KMS-11 (cell line): ENCODE measurements at regions not wholly inside any gene's neighbourhood (a gene's known extent, or its start where the extent isn't known, plus 50 kb on each side); places are given as distances from the start of the nearest gene placed in this dataset.

Experiments
- H2AFZ ChIP-seq: fragments of 200-600 bp; sonication (generic); 2 replicates; pipeline ENCODE4 v1.6.1; 2016; ENCODE audit warnings: antibody characterized with exemption, mixed run types, low read depth
- H3K27ac ChIP-seq: fragments of 200-600 bp; sonication (generic); 2 replicates; pipeline ENCODE4 v1.6.1; 2016; ENCODE audit warnings: mild to moderate bottlenecking, mixed run types
- H3K27me3 ChIP-seq: fragments of 200-600 bp; sonication (generic); 2 replicates; pipeline ENCODE4 v1.6.1; 2017; ENCODE audit warnings: mild to moderate bottlenecking, low read depth, mixed run types, moderate library complexity; ENCODE audit not compliant: insufficient read depth
- H3K36me3 ChIP-seq: fragments of 200-600 bp; sonication (generic); 2 replicates; pipeline ENCODE4 v1.6.1; 2017; ENCODE audit warnings: mild to moderate bottlenecking, mixed run types; ENCODE audit not compliant: insufficient read depth
- H3K4me1 ChIP-seq: fragments of 200-600 bp; sonication (generic); 2 replicates; pipeline ENCODE4 v1.6.1; 2016; ENCODE audit warnings: mild to moderate bottlenecking, low read depth, mixed run types; ENCODE audit not compliant: poor library complexity, severe bottlenecking
- H3K4me2 ChIP-seq: fragments of 200-600 bp; sonication (generic); 2 replicates; pipeline ENCODE4 v1.7.0; 2016; ENCODE audit warnings: mild to moderate bottlenecking, mixed run types
- H3K4me3 ChIP-seq: fragments of 200-600 bp; sonication (generic); IDR thresholded peaks from 2 replicates; pipeline ENCODE4 v1.6.1; 2017; ENCODE audit warnings: low read depth, low read length, mixed read lengths; ENCODE audit not compliant: insufficient read depth
- H3K79me2 ChIP-seq: fragments of 200-600 bp; sonication (generic); 2 replicates; pipeline ENCODE4 v1.6.1; 2016; ENCODE audit warnings: low read depth, mixed run types; ENCODE audit not compliant: insufficient read depth
- H3K9ac ChIP-seq: fragments of 200-600 bp; sonication (generic); 2 replicates; pipeline ENCODE4 v1.6.1; 2016; ENCODE audit warnings: mild to moderate bottlenecking, mixed run types
- H4K20me1 ChIP-seq: fragments of 200-600 bp; sonication (generic); 2 replicates; pipeline ENCODE4 v1.6.1; 2016; ENCODE audit warnings: mild to moderate bottlenecking, mixed run types; ENCODE audit not compliant: insufficient read depth
- CTCF ChIP-seq: fragments of 200-600 bp; sonication (generic); conservative IDR thresholded peaks from 2 replicates; pipeline ENCODE4 v1.6.1; 2017; ENCODE audit warnings: low read depth, mild to moderate bottlenecking, antibody characterized with exemption, low read length, moderate library complexity, mixed read lengths

GRCh38 chr1:83095570-83095969 is 903.4 kb downstream of the TTLL7 start:
- Histone ChIP-seq H3K36me3 (no peaks in the 10 kb centered on the region), H3K4me1 (no peaks in the 10 kb centered on the region), H2AFZ (no peak overlapping the region), H3K79me2 (no peaks in the 10 kb centered on the region), H3K27ac (no peak overlapping the region), H4K20me1 (no peaks in the 10 kb centered on the region), H3K4me2 (no peak overlapping the region), H3K9ac (no peak overlapping the region), H3K4me3 (no peak overlapping the region), H3K27me3 (no peaks in the 10 kb centered on the region)
- no peak for TF ChIP-seq CTCF

- Histone ChIP-seq H3K36me3 (no peaks in the 10 kb centered on the region), H3K27ac (no peak overlapping the region), H3K27me3 (no peaks in the 10 kb centered on the region), H3K4me1 (no peaks in the 10 kb centered on the region), H3K4me3 (no peak overlapping the region), H3K79me2 (no peaks in the 10 kb centered on the region), H4K20me1 (no peaks in the 10 kb centered on the region), H3K9ac (no peak overlapping the region), H2AFZ (no peak overlapping the region), H3K4me2 (no peak overlapping the region)
- TF ChIP-seq CTCF = no peak
Measured at GRCh38 chr1:83090195-83090594, 908.7 kb downstream of the TTLL7 start.

- H3K4me3 ChIP-seq = no peak overlapping the region
- no peak overlapping the region for H3K27ac ChIP-seq
- H3K27me3 ChIP-seq = no peaks in the 10 kb centered on the region
- H3K4me2 ChIP-seq = no peak overlapping the region
- H4K20me1 ChIP-seq = no peaks in the 10 kb centered on the region
- H3K9ac ChIP-seq = no peak overlapping the region
- TF ChIP-seq CTCF = no peak
- no peaks in the 10 kb centered on the region for H3K36me3 ChIP-seq
- no peaks in the 10 kb centered on the region for H3K4me1 ChIP-seq
- no peak overlapping the region for H2AFZ ChIP-seq
- H3K79me2 ChIP-seq = no peaks in the 10 kb centered on the region
Measured at GRCh38 chr1:83087851-83088250, 911.1 kb downstream of the TTLL7 start.

- H4K20me1 ChIP-seq = no peaks in the 10 kb centered on the region
Measured at GRCh38 chr1:83086986-83087512, 911.9 kb downstream of the TTLL7 start.

More at GRCh38 chr1:83086986-83087512, 911.9 kb downstream of the TTLL7 start:
- H3K4me3 ChIP-seq = no peak overlapping the region
- H3K36me3 ChIP-seq = no peaks in the 10 kb centered on the region
- TF ChIP-seq CTCF = no peak
- no peak overlapping the region for H3K9ac ChIP-seq
- H2AFZ ChIP-seq = no peak overlapping the region
- H3K79me2 ChIP-seq = no peaks in the 10 kb centered on the region
- no peak overlapping the region for H3K27ac ChIP-seq
- no peak overlapping the region for H3K4me2 ChIP-seq
- H3K27me3 ChIP-seq = no peaks in the 10 kb centered on the region
- H3K4me1 ChIP-seq = no peaks in the 10 kb centered on the region
